ENCODE measurements at regions not wholly inside any gene's neighbourhood (a gene's known extent, or its start where the extent isn't known, plus 50 kb on each side); places are given as distances from the start of the nearest gene placed in this dataset.

DNA sequence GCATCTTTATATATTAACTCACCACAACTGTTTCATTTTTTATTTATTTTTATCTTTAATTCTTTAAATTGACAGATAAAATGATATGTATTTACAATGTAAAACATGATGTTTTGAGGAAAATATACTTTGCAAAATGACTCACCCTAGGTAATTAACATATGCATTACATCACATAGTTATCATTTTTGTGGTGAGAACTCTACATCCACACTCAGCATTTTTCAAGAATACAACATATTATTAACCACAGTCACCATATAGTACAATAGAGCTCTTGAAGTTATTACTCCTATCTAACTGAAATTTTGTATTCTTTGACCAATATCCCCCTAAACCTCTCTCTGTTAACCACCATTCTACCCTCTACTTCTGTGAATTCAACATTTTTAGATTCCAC lies 194.7 kb upstream of the KIF2B start:
- TF ChIP-seq CTCF (IDR thresholded peaks at IDR 0.05) (no peak), USF2 (IDR thresholded peaks at IDR 0.05; ENCODE audit: borderline replicate concordance, low read depth, low read length) (no peak), CHD2 (IDR thresholded peaks at IDR 0.05; ENCODE audit: low read length, partially characterized antibody) (no peak)
